ENCODE measurements at regions not wholly inside any gene's neighbourhood (a gene's known extent, or its start where the extent isn't known, plus 50 kb on each side); places are given as distances from the start of the nearest gene placed in this dataset.

DNA sequence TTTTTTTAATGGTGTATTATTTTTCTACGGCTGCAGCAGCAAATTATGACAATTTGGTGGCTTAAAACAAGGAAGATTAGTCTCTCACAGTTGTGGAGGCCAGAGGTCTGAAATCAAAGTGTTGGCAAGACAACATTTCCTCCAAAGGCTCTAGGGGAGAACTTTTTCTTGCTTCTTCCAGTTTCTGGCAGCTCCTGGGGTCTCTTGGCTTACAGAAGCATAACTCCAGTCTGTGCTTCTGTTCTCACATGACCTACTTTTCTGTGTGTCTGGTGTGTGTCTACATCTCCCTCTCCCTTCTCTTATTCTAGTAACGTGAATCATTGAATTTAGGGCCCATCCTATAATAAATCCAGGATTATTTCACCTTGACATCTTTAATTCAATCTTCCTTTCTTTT lies 551.9 kb upstream of the LUZP2 start:
- Histone ChIP-seq H3K9me3 (ENCODE audit: insufficient read depth, low read depth) (no peaks in the 10 kb centered on the region), H3K79me2 (ENCODE audit: low read depth) (no peaks in the 10 kb centered on the region), H3K9me2 (ENCODE audit: insufficient read depth) (no peaks in the 10 kb centered on the region), H3F3A (ENCODE audit: insufficient read depth, low read depth) (no peaks in the 10 kb centered on the region), H4K20me1 (ENCODE audit: insufficient read depth) (no peaks in the 10 kb centered on the region), H3K27me3 (ENCODE audit: insufficient read depth, low read depth) (no peaks in the 10 kb centered on the region), H3K27ac (no peak overlapping the region), H3K4me2 (no peak overlapping the region), H2AFZ (no peak overlapping the region), H3K4me3 (no peak overlapping the region), H3K36me3 (ENCODE audit: low read depth) (no peaks in the 10 kb centered on the region), H3K4me1 (replicated peaks; ENCODE audit: insufficient read depth) (no peaks in the 10 kb centered on the region)
- intact Hi-C loops (cut with micrococcal nuclease; ENCODE audit: unreplicated experiment): no loop called here
- TF ChIP-seq, protein P1, sequence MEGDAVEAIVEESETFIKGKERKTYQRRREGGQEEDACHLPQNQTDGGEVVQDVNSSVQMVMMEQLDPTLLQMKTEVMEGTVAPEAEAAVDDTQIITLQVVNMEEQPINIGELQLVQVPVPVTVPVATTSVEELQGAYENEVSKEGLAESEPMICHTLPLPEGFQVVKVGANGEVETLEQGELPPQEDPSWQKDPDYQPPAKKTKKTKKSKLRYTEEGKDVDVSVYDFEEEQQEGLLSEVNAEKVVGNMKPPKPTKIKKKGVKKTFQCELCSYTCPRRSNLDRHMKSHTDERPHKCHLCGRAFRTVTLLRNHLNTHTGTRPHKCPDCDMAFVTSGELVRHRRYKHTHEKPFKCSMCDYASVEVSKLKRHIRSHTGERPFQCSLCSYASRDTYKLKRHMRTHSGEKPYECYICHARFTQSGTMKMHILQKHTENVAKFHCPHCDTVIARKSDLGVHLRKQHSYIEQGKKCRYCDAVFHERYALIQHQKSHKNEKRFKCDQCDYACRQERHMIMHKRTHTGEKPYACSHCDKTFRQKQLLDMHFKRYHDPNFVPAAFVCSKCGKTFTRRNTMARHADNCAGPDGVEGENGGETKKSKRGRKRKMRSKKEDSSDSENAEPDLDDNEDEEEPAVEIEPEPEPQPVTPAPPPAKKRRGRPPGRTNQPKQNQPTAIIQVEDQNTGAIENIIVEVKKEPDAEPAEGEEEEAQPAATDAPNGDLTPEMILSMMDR (conservative IDR thresholded peaks at IDR 0.05): no peak
- no peak for TF ChIP-seq EZH2 (IDR thresholded peaks at IDR 0.05; ENCODE audit: low read depth)
- CTCF ChIA-PET: no interaction called here
- BruUV-seq (replicated peaks): no TSS peak
- DNase-seq: no peak
- POLR2A ChIA-PET (ENCODE audit: unreplicated experiment): no interaction called here

DNA sequence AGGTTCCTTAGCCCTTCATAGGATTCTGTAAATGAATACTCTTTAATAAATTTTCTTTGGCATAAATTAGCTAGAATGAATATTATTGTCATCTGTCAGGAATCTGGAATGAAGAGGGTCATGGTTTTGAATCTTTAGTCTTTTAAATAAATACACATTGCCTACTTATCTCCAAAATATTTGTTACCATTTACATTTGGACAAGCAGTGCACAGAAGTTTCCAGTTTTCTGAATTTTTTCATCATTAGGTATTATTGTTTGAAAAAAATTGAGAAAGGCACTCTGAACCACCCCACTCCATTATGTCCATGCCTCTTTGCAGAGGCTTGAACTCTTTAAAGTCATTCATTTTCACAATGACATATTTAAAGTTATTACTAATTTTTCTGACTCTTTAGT lies 549.0 kb upstream of the LUZP2 start:
- Histone ChIP-seq H3K27me3 (ENCODE audit: insufficient read depth, low read depth) (no peaks in the 10 kb centered on the region), H3K36me3 (ENCODE audit: low read depth) (no peaks in the 10 kb centered on the region), H4K20me1 (ENCODE audit: insufficient read depth) (no peaks in the 10 kb centered on the region), H3K9me3 (ENCODE audit: insufficient read depth, low read depth) (no peaks in the 10 kb centered on the region), H2AFZ (no peak overlapping the region), H3K4me1 (replicated peaks; ENCODE audit: insufficient read depth) (no peaks in the 10 kb centered on the region), H3K4me3 (no peak overlapping the region), H3F3A (ENCODE audit: insufficient read depth, low read depth) (no peaks in the 10 kb centered on the region), H3K79me2 (ENCODE audit: low read depth) (no peaks in the 10 kb centered on the region), H3K27ac (no peak overlapping the region), H3K9me2 (ENCODE audit: insufficient read depth) (no peaks in the 10 kb centered on the region), H3K4me2 (no peak overlapping the region)
- POLR2A ChIA-PET (ENCODE audit: unreplicated experiment): no interaction called here
- intact Hi-C loops (cut with micrococcal nuclease; ENCODE audit: unreplicated experiment): no loop called here
- CTCF ChIA-PET: no interaction called here
- BruUV-seq (replicated peaks): no TSS peak
- no peak for TF ChIP-seq EZH2 (IDR thresholded peaks at IDR 0.05; ENCODE audit: low read depth)
- TF ChIP-seq, protein P1 (conservative IDR thresholded peaks at IDR 0.05): no peak
- no peak for DNase-seq

DNA sequence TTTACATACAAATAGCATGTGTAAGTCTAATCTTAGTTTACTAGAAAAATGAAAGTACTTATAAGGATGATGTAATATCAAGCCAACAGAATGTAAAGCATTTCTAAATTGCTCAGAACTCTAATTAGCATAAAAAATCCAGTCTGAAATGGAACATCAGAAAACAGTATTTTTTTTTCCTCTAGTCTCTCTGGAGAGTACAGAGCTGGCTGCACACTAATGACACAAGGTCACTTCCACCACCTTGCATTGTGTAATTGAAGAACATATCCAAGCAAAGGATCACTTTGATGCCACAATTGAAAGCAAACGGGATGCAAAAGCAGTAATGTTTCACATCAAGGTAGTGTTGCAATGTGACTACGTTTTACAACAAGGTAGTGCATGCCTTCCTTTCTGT lies 548.0 kb upstream of the LUZP2 start:
- Histone ChIP-seq H3K36me3 (ENCODE audit: low read depth) (no peaks in the 10 kb centered on the region), H3K27ac (no peak overlapping the region), H3K4me2 (no peak overlapping the region), H3K4me1 (replicated peaks; ENCODE audit: insufficient read depth) (no peaks in the 10 kb centered on the region), H3F3A (ENCODE audit: insufficient read depth, low read depth) (no peaks in the 10 kb centered on the region), H3K4me3 (no peak overlapping the region), H3K79me2 (ENCODE audit: low read depth) (no peaks in the 10 kb centered on the region), H4K20me1 (ENCODE audit: insufficient read depth) (no peaks in the 10 kb centered on the region), H3K9me2 (ENCODE audit: insufficient read depth) (no peaks in the 10 kb centered on the region), H3K27me3 (ENCODE audit: insufficient read depth, low read depth) (no peaks in the 10 kb centered on the region), H3K9me3 (ENCODE audit: insufficient read depth, low read depth) (no peaks in the 10 kb centered on the region), H2AFZ (no peak overlapping the region)
- BruUV-seq (replicated peaks): no TSS peak
- ChIA-PET CTCF (no interaction called here), POLR2A (ENCODE audit: unreplicated experiment) (no interaction called here)
- TF ChIP-seq, protein P1 (conservative IDR thresholded peaks at IDR 0.05): no peak
- no peak for TF ChIP-seq EZH2 (IDR thresholded peaks at IDR 0.05; ENCODE audit: low read depth)
- no peak for DNase-seq
- intact Hi-C loops (cut with micrococcal nuclease; ENCODE audit: unreplicated experiment): no loop called here

All from PC-9 (cell line).